ENCODE measurements at regions not wholly inside any gene's neighbourhood (a gene's known extent, or its start where the extent isn't known, plus 50 kb on each side); places are given as distances from the start of the nearest gene placed in this dataset.

DNA sequence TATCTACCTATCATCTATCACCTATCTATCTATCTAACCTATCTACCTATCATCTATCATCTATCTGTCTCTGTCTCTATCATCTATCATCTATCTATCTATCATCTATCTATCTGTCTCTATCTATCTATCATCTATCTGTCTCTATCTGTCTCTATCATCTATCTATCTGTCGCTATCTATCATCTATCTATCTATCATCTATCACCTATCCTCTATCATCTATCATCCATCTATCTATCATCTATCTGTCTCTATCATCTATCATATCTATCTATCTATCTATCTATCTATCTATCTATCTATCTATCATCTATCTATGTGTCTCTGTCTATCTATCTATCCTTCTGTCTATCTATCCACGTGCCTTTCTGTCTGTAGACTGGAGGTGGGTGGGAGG, 59.5 kb upstream of the FAM20C start:
- no peak overlapping the region for H3K4me3 ChIP-seq (IDR thresholded peaks at IDR 0.05; ENCODE audit: insufficient read depth, low read depth, low read length)
- no peaks in the 10 kb centered on the region for H3K4me1 ChIP-seq (ENCODE audit: low read depth, poor library complexity, severe bottlenecking)
- H3K79me2 ChIP-seq (ENCODE audit: insufficient read depth, low read depth) = no peaks in the 10 kb centered on the region
- H3K9ac ChIP-seq = no peak overlapping the region
- peaks cover 45% of the 10 kb centered on the region; the same call in 1 of the 2 replicates for H3K27me3 ChIP-seq (ENCODE audit: insufficient read depth, low read depth)
- H2AFZ ChIP-seq (ENCODE audit: low read depth) = no peak overlapping the region
- H3K4me2 ChIP-seq = no peak overlapping the region
- H4K20me1 ChIP-seq (ENCODE audit: insufficient read depth) = no peaks in the 10 kb centered on the region
- H3K27ac ChIP-seq = no peak overlapping the region
- H3K36me3 ChIP-seq (ENCODE audit: insufficient read depth) = no peaks in the 10 kb centered on the region
- TF ChIP-seq, protein P1, sequence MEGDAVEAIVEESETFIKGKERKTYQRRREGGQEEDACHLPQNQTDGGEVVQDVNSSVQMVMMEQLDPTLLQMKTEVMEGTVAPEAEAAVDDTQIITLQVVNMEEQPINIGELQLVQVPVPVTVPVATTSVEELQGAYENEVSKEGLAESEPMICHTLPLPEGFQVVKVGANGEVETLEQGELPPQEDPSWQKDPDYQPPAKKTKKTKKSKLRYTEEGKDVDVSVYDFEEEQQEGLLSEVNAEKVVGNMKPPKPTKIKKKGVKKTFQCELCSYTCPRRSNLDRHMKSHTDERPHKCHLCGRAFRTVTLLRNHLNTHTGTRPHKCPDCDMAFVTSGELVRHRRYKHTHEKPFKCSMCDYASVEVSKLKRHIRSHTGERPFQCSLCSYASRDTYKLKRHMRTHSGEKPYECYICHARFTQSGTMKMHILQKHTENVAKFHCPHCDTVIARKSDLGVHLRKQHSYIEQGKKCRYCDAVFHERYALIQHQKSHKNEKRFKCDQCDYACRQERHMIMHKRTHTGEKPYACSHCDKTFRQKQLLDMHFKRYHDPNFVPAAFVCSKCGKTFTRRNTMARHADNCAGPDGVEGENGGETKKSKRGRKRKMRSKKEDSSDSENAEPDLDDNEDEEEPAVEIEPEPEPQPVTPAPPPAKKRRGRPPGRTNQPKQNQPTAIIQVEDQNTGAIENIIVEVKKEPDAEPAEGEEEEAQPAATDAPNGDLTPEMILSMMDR (conservative IDR thresholded peaks at IDR 0.05; ENCODE audit: low read depth, low read length) = no peak

DNA sequence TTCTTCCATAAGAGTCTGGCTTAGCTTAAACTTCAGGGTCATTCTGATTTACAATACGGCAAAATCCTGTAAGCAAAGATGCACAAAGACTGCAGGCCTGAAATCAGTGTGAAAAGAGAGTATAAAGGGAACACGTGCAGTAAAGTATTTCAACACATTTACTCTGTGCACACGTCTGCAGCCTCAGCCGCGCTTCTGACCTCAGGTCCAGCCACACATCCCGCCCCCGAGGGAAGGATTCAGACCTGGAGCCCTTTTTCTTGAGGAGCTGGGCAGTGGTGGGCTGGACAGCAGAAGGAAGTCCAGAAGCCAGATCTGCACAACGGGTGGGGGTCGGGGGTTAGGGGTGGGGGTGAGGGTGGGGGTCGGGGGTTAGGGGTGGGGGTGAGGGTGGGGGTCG, 58.9 kb upstream of the FAM20C start:
- Histone ChIP-seq H2AFZ (ENCODE audit: low read depth) (no peak overlapping the region), H3K4me1 (ENCODE audit: low read depth, poor library complexity, severe bottlenecking) (no peaks in the 10 kb centered on the region), H4K20me1 (ENCODE audit: insufficient read depth) (no peaks in the 10 kb centered on the region), H3K36me3 (ENCODE audit: insufficient read depth) (no peaks in the 10 kb centered on the region), H3K27me3 (ENCODE audit: insufficient read depth, low read depth) (peaks cover 47% of the 10 kb centered on the region; the same call in 1 of the 2 replicates), H3K79me2 (ENCODE audit: insufficient read depth, low read depth) (no peaks in the 10 kb centered on the region), H3K27ac (no peak overlapping the region), H3K4me3 (IDR thresholded peaks at IDR 0.05; ENCODE audit: insufficient read depth, low read depth, low read length) (no peak overlapping the region), H3K4me2 (no peak overlapping the region), H3K9ac (no peak overlapping the region)
- TF ChIP-seq, protein P1 (conservative IDR thresholded peaks at IDR 0.05; ENCODE audit: low read depth, low read length) = no peak

DNA sequence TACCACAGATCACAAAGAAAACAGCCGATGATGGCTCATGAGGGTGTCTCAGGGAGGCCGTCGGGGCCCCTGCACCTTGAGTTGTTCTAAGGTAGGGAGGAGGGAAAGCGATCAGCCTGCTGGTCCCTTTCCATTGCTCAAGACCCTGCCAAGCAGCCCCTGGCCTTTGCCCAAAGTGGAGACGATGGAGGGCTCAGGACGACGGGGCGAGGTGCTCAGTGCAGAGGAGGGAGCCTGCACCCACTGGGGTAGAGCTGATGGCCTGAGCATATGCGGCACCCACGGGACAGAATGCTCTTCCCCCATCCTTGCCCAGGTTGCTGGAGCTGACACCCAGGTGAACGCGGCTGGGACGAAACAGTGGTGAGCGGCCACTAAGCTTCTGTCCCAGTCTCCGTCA, 58.3 kb upstream of the FAM20C start:
- H3K27ac ChIP-seq = no peak overlapping the region
- H3K4me2 ChIP-seq = no peak overlapping the region
- no peaks in the 10 kb centered on the region for H3K79me2 ChIP-seq (ENCODE audit: insufficient read depth, low read depth)
- no peaks in the 10 kb centered on the region for H4K20me1 ChIP-seq (ENCODE audit: insufficient read depth)
- H3K9ac ChIP-seq = no peak overlapping the region
- H3K36me3 ChIP-seq (ENCODE audit: insufficient read depth) = no peaks in the 10 kb centered on the region
- H3K4me3 ChIP-seq (IDR thresholded peaks at IDR 0.05; ENCODE audit: insufficient read depth, low read depth, low read length) = no peak overlapping the region
- no peak overlapping the region for H2AFZ ChIP-seq (ENCODE audit: low read depth)
- TF ChIP-seq, protein P1 (conservative IDR thresholded peaks at IDR 0.05; ENCODE audit: low read depth, low read length) = no peak
- H3K27me3 ChIP-seq (ENCODE audit: insufficient read depth, low read depth) = peaks cover 51% of the 10 kb centered on the region; the same call in 1 of the 2 replicates
- H3K4me1 ChIP-seq (ENCODE audit: low read depth, poor library complexity, severe bottlenecking) = no peaks in the 10 kb centered on the region

DNA sequence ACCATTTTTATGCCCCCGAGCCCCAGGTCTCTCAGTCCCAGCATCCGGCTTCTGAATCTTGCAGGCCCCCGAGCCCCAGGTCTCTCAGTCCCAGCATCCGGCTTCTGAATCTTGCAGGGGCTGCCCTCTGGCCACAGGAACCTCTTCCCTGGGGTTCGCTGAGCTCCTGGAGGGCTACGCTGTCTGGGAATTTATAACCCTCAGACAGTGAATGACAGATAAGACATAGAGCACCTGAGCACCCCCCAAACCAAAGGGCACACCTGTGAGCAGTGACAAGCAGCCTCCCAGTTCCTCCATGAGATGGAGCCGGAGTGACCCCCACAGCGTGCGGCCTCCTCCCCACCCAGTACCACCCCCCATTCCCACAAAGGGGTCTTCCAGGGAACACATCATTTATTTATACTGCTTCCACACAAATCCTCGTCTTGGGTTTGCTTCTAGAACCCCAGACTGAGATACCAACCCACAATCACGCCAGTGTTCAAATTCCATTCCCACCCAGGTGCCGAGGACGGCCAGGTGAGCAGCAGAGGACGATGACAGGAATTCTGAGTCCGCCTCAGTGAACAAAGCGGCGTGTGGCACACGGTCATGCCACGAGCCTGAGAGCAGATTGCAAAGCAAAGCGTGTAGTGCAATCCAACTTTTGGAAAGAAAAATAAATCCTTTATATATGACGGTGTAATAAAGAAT, 57.7 kb upstream of the FAM20C start:
- Histone ChIP-seq H3K4me3 (IDR thresholded peaks at IDR 0.05; ENCODE audit: insufficient read depth, low read depth, low read length) (no peak overlapping the region), H3K79me2 (ENCODE audit: insufficient read depth, low read depth) (no peaks in the 10 kb centered on the region), H3K27me3 (ENCODE audit: insufficient read depth, low read depth) (peaks cover 57% of the 10 kb centered on the region; the same call in 1 of the 2 replicates), H2AFZ (ENCODE audit: low read depth) (no peak overlapping the region), H4K20me1 (ENCODE audit: insufficient read depth) (no peaks in the 10 kb centered on the region), H3K27ac (no peak overlapping the region), H3K9ac (no peak overlapping the region), H3K36me3 (ENCODE audit: insufficient read depth) (no peaks in the 10 kb centered on the region), H3K4me1 (ENCODE audit: low read depth, poor library complexity, severe bottlenecking) (no peaks in the 10 kb centered on the region), H3K4me2 (no peak overlapping the region)
- TF ChIP-seq, protein P1 (conservative IDR thresholded peaks at IDR 0.05; ENCODE audit: low read depth, low read length) = no peak

Measured in KMS-11 (cell line).